ENCODE measurements at regions not wholly inside any gene's neighbourhood (a gene's known extent, or its start where the extent isn't known, plus 50 kb on each side); places are given as distances from the start of the nearest gene placed in this dataset.

GRCh38 chr2:198807131-198807530, 650.6 kb downstream of the SATB2 start:
- DNase-seq (ENCODE audit: low read depth) = no peak

GRCh38 chr2:198795419-198795818, 662.3 kb downstream of the SATB2 start:
- DNase-seq (ENCODE audit: low read depth) = no peak

- no peak for DNase-seq (ENCODE audit: low read depth)
These were observed 666.1 kb downstream of the SATB2 start for GRCh38 chr2:198791623-198792022.

GRCh38 chr2:198788676-198789075, 669.1 kb downstream of the SATB2 start:
- DNase-seq (ENCODE audit: low read depth) = no peak

- no peak for DNase-seq (ENCODE audit: low read depth)
These were observed 675.0 kb downstream of the SATB2 start for GRCh38 chr2:198782734-198783133.

GRCh38 chr2:198776616-198777406, 680.9 kb downstream of the SATB2 start:
- no peak for DNase-seq (ENCODE audit: low read depth)

GRCh38 chr2:198775737-198776136, 682.0 kb downstream of the SATB2 start:
- DNase-seq (ENCODE audit: low read depth) = no peak

DNA sequence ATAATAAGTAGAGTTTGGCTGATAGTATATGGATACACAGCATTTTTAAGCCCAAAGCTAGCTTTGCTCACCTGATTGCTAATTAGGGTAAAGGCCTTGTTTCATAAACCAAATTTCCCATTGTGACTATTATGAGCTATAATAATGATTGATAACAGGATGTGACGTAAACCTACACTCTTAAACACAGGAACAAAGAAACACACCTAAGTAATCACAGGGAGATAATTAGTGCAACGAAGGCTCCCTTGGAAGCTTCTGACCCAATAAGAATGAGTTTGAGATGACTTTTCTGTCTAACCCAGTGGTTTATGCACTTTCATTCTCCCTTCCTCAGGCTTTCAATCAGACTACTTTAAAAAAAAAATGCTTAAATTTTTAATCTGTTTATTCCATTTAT, 683.2 kb downstream of the SATB2 start:
- no peak for DNase-seq (ENCODE audit: low read depth)

DNA sequence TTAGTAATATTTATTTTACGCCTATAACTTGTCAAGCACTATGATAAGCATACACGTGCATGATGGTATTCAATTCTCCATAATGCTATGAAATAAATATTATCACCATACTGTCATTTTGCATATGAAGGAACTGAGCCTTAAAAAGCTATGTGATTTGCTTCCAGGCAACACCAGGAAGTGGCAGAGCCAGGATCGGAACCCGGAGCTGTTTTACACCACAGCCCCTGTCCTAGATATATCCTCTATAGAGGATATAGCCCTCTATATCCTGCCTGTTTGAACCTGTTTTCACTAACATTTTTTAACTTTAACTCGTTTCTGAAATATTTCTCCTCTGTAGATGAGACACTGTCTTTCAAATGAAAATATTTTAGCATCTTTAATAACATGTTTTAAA, 690.0 kb downstream of the SATB2 start:
- no peak for DNase-seq (ENCODE audit: low read depth)

DNA sequence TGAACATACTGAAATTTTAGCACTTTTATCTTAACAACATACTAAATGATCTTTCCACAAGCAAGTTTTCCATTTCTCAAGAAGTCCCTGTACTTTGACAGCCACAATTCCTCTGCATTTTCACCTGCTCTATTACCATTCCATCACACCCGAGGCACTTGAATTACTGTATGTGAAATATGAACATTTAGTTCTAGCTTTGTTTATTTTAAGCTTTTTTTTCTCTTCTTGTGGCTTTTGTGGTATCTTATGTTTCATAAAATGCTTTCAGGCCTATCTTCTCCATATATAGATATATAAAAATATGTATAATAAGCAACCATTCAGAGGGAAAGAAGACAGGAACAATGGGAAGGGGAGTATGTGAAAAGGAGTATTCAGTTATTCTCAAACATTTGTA, 693.9 kb downstream of the SATB2 start:
- no peak for DNase-seq (ENCODE audit: low read depth)

GRCh38 chr2:198762441-198762840, 695.3 kb downstream of the SATB2 start:
- DNase-seq (ENCODE audit: low read depth) = no peak

- no peak for DNase-seq (ENCODE audit: low read depth)
These were observed 700.7 kb downstream of the SATB2 start for GRCh38 chr2:198757069-198757468.

DNA sequence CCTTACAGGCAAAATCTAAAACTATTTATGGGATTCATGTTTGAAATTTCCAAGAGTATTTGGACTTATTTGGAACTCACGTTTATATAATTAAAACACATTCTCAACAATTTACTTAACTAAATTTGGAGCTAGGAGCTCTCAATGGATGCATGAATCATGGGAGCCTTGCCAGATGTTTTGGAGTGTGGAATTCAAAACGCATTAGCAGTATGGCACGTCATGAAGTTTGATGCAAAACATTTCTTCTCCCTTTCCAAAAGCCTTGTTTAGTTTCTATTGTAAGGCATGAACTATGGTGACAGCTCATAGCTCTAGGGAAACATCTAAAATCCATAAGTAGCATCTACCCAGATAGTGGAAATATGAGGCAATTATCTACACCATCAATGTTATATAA, 701.6 kb downstream of the SATB2 start:
- no peak for DNase-seq (ENCODE audit: low read depth)

DNA sequence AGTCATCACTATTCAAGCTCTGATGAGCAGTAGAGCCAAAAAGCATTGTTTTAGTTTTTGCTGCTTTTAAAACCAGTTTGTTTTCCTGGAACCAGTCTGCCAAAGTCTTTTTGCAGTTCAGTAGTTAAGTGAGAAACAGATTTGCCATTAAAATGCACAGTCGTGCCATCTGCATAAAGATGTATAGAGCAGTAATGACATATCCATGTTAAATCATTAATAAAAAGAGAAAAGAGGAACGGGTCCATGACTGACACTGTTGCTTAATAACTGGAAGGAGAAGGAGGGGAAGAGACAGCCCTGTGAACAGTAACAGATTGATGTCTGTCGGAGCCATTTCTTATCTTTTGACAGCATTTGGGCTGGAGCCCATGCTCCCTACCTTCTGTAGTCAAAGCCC, 704.6 kb downstream of the SATB2 start:
- DNase-seq (ENCODE audit: low read depth) = no peak

DNA sequence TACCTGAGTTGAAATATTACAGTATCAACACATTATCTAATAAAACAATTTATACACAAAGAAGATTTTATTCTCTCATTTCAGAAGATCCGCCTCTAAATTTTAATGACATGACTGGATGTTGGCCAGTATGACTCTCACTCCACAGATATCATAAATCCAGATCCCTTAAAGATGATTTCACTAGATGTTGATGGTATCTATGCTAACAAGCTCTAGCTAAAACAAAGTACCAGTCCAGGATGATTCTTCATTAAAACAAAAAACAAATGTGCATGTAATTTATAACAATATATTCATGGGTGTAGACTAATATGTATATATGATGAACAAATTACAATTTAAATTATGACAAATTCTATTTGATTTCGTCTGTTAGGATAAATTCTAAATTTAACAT, 708.4 kb downstream of the SATB2 start:
- no peak for DNase-seq (ENCODE audit: low read depth)

GRCh38 chr2:198731842-198732399, 725.8 kb downstream of the SATB2 start:
- no peak for DNase-seq (ENCODE audit: low read depth)

GRCh38 chr2:198720266-198720665, 737.5 kb downstream of the SATB2 start:
- DNase-seq (ENCODE audit: low read depth) = no peak

GRCh38 chr2:198717451-198717850, 740.3 kb downstream of the SATB2 start:
- DNase-seq (ENCODE audit: low read depth) = no peak

- no peak for DNase-seq (ENCODE audit: low read depth)
These were observed 742.4 kb downstream of the SATB2 start for GRCh38 chr2:198715302-198715835.

DNA sequence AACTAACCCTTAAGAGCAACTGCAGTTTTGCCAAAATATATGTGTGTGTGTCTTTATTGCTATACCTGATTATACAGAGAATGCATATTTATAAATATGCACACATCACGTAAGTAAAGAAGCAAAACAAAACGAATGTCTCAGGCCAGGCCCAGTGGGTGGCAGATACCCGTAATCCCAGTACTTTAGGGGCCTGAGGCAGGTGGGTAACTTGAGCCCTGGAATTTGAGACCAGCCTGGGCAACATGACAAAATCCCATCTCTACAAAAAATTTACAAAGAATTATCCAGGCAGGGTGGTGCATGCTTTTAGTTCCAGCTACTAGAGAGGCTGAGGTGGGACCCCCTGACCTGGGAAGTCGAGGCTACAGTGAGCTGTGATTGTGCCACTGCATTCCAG, 745.3 kb downstream of the SATB2 start:
- no peak for DNase-seq (ENCODE audit: low read depth)

DNA sequence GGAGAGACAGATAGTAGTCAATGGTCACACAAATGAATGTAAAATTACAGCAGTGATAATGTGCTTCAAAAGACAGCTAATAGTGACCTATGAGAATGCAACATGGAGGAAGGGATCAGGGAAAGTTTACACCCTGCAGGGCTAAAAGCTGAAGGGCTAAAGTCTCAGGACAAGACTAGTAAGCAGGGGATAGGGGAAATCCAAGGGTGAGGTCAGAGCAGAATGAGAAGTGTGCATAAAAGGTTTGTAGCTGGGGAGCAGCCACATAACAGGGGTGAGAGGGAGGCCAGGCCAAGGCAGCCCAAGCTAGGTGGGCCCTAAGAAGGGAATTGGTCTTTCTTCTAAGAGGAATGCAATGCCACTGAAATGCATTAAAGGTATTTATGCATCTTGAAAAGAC, 746.3 kb downstream of the SATB2 start:
- DNase-seq (ENCODE audit: low read depth) = no peak

- DNase-seq (ENCODE audit: low read depth) = no peak
These were observed 747.2 kb downstream of the SATB2 start for GRCh38 chr2:198710562-198710961.

DNA sequence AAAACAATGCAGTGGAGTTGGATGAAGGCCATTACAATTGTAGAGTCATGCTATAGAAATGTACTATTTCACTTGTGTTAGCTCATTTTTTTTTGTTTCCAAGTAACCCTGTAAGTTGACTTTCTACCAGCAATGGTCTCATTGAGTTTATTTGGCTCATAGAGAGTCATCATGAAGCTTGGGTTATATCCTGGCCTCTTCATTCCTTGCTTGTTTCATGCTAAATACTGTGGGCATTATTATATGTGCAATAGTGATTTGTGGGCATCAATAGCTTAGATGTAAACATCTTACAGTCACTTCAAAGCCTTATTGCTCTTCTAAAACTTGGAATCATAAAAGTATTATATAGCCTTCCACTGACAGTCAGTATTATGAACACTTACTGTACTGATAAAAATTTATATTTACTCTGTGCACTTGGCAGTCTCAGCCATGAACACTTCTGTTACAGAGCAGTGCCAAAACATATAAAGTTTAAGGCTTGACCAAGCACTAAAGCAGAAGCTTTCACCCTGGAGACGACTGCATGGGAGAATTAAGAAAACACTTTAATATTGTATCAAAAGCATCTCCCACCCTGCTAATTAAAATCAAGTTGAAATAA, 751.2 kb downstream of the SATB2 start:
- no peak for DNase-seq (ENCODE audit: low read depth)
